Fibroblast of skin of left biceps (primary cell): ENCODE measurements at regions not wholly inside any gene's neighbourhood (a gene's known extent, or its start where the extent isn't known, plus 50 kb on each side); places are given as distances from the start of the nearest gene placed in this dataset.
A peak's percentile ranks its signal among the peaks of the same experiment; 100 is the strongest.
"Not testable (repeated sequence)": the region's sequence is repeated elsewhere in the genome, so short reads cannot be mapped to it uniquely, and the experiment has no call there.

Experiments
- DNase-seq, 2 experiments: peaks; one replicate each; pipeline ENCODE4 v3.0.0-alpha.2; 2013; ENCODE audit warnings: low read depth in 2 of 2

DNA sequence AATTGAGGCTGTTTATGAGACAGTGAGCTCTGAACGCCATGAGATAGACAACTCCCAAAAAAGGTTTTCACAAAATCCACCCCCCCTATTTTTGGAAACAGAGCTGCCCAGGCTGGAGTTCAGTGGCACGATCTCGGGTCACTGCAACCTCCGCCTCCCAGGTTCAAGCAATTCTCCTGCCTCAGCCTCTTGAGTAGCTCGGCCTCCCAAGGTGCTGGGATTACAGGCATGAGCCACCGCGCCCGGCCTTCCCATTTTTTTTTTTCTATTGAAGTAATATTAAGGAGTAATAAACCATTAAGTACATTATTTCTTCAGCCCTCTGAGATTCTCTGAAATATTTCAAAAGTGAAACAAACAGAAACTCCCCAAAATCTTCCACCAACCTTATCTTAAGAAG is 252.8 kb upstream of the NETO1 start:
- no peak for DNase-seq

DNA sequence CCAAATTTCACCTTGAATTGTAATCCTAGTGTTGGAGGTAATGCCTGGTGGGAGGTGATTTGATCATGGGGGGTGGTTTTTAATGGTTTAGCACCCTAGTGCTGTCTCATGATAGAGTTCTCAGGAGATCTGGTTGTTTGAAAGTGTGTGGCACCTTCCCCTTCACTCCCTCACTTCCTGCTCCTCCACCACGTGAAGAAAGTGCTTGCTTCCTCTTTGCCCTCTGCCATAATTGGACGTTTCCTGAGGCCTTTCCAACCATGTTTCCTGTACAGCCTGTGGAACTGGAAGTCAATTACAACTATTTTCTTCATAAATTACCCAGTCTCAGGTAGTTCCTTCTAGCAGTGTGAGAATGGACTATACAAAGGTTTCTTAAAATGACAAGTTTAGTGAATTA is 251.8 kb upstream of the NETO1 start:
- no peak for DNase-seq

DNA sequence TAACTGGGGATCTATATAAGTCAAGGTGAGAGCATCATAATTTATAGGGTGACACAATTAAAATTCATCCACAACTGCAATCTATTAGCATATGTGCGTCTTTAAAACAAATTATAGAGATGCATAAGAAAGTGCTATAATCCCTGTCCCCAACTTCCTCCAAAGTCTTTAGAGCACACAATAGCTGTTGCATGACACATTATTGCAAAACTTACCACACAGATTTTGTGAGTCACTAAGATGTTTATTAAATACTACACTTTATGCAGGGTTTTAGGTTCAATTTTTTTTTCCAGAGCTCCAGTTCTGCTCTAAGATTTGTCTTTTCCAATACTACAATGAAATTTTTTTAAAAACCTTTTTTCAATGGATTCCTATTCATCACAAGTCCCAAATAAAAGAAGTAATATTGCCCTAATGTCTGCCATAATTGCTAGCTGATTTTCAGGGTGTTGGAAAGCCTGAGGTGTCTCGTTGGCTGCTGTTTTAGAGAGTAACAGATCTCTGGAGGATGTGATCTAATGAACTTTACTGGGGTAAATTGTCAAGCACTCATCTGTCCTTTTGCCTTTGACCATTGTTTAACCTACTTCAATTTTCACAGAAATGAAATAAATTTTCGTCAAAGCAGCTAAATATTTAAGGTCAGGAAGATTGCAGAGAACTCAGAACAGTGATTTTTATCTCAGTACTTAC is 250.5 kb upstream of the NETO1 start:
- DNase-seq = no peak

DNA sequence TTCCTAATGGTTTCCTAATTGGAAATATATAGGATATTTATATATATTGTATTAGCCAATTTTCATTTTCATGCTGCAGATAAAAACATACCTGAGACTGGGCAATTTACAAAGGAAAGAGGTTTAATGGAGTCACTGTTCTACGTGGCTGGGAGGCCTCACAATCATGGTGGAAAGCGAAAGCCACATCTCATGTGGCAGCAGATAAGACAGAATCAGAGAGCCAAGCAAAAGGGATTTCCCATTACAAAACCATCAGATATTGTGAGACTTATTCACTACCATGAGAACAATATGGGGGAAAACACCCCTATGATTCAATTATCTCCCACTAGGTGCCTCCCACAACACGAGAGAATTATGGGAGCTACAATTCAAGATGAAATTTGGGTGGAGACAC is 242.5 kb upstream of the NETO1 start:
- no peak for DNase-seq

DNA sequence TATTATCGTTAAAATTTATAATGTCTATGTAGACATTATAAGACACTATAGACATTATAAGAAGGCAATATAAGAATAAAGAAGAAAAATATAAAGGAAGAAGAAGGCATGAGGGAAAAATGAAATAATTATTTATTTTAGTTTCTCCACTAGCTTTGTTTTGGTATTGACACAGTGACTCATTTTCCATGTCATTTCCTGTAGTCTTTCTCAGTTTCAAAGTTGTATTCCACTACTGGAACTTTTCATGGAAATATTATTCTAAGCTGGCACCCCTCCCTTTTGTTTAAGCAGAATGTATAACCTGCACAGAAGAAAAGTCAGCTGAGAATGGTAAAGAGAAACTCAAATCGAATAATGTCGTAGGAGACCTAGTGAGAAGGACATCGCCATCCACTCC is 234.2 kb upstream of the NETO1 start:
- DNase-seq = no peak

DNA sequence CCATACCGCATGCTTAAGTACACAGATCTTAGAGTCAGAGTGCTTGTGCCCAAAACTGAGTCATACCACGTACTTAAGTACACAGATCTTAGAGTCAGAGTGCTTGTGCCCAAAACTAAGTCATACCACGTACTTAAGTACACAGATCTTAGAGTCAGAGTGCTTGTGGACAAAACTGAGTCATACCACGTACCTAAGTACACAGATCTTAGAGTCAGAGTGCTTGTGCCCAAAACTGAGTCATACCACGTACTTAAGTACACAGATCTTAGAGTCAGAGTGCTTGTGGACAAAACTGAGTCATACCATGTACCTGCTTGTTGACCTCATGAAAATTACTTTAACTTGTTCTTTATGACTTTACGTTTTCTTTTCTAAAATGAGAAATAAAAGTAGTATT is 233.7 kb upstream of the NETO1 start:
- not testable (repeated sequence) for DNase-seq

DNA sequence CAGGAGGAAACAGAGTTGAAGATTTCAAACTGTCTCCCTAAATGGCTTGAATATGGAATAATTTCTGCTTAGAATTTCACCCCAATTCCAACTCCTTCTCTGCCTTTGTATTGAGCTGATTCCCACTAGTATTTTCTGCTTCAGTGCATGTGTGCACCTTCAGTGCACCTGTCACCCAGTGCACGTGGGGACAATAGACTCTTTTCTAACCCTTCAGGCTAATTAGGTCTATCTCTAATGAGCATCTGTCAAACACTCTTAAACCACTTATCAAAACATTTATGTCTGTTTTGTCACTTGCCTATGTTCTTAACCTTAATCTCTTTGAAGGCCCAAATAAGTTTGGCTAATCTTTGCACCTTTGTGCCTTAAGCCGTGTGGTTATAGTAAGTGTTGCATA is 232.0 kb upstream of the NETO1 start:
- DNase-seq = no peak

DNA sequence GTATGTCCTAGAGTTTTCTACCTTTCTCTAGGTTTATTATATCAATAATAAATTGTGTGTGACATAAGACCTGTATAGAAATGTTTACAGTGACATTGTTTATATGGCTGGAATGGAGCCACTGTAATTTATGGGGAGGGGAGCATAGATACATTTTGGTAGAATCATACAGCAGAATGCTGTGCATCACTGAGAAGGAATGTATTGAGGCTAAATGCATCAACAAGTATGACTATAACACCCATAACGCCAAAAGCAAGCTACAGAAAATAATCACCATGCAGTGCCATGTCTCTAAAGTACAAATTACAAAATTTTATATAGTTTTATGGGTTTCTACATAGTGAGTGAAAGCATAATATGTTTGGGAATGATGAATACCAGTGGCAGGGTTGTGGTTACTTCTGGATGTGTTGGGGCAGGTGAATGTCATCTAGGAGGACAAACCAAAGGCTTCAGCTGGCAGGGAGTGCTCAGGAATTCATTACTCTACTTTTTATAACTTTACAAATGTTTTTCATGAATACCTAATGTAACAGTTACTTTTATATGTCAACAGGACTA is 226.0 kb upstream of the NETO1 start:
- DNase-seq = no peak

DNA sequence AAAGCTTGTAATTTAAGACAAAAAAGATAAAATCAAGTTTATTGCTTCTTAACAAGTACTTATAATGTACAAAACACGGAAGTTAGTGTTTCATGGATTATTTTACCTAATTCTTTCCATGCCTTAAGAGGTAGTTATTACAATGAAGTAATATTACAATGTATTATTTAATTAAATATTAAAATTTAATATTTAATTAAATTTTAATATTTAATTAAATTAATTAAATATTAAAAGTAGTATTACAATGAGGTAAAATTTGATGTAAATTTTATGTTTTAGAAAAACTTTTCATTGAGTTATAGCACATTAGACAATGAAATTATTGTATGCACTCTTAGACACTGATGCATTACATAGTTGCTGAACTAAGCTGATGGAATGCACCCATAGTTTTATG is 220.7 kb upstream of the NETO1 start:
- DNase-seq = no peak

DNA sequence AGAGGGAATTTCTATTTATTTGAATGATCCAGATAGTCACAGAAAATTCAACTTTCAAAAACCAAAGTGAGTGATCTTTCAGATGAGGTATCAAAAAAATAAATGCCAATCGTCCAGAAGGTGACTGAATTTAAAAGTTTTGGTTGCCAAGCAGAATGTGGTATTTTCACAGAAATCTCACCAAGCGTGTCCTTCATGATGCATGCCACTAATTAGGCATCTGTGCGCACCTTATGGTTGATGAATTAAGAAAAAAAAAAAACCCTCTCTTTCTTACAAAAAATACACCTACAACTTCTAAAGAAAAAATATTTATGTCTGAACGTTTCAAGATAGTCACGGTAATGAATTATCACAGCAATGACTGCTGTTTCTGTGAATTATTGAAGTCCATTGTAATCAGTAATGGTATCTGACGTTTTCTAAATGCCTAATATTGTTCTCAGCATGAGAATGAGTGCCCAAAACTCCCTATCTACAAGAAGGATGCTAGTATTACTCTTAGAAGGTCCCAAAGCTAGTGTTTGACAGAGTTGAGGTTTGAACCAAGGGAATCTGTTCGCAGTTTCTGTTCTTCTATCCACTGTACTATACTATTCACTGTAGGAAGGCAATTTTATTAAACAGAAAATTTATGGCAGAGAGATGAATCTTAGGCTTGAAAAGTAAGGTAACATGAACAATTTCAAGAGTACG is 219.6 kb upstream of the NETO1 start:
- no peak for DNase-seq

DNA sequence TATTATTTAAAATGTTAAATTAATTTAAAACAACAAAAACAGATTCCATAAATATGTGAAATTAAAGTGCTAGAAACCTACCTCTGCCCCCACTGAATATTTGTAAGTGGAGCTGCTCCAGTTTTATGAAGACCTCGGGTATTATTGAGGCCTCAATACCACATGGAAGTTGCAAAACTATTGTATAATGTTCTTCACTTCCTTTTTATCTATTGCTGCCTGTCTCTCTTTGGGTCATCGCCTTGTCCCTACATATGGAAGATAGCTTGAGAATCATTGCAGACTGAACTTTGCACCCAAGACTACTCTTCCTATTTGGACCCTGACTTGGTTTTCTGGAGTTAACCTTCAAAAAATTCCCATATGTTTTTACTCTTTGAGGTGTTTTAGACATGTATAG is 212.1 kb upstream of the NETO1 start:
- no peak for DNase-seq

DNA sequence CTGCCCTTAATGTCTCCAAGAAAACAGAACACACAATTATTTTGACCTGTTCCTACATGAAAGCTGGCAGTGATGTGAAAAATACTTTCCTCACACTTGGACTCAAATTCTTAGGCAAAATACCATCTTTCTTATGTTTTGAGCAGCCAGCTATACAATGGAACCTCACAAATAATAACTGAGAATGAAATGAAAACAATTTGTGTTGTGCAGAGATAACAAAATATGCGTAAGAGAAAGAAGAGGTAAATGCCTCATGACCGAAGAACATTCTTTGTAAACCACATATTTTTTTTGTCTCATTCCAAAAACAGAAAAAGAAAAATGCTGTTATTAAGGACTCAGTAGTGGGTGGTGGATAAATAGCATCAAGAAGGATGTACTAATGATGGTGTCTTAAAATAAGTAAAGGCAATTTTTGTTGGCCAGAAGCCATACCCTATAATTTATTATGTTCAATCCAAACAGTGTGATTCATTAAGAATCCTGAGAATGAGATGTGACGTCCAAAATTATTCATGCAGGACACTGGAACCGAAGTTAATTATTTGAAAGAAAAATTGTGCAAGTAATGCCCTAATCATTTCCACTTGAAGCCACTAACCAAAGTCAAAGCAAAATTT is 193.0 kb upstream of the NETO1 start:
- DNase-seq = peak; percentile 3 to 9

DNA sequence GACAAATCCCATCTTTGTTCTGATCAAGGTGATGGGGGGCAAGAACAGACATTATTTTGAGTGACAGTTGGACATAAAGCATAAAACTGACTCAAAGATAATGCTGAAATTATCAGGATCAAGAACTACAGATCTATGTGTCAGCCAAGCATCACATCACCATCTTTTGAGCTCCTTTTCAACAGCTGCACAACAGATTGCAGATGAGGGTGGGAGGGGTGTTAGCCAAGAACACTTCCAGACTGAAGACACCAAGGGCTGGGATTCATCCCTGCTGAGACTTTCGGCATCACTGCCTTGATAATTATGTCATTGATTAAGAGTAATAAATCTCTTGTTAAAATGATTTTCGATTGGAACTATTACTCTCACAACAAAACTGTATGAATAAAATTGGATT is 191.5 kb upstream of the NETO1 start:
- DNase-seq = no peak

DNA sequence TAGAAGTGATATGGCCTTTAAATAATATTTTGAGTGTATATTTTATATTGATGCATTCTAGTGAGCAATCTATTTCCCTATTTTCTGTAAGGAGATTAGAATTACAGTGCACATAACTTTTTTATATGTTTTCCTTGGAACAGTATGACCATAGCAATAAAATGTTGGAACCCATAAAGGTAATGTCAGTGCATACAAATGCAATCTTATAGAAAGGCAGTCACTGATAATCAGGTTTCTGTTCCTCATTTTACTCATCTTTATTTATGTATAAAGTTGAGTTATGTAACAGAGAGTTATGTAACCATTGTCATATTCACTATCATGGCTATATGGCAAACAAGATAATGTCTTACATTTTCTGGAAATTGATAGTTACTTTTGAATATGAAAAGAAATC is 179.9 kb upstream of the NETO1 start:
- DNase-seq = no peak

DNA sequence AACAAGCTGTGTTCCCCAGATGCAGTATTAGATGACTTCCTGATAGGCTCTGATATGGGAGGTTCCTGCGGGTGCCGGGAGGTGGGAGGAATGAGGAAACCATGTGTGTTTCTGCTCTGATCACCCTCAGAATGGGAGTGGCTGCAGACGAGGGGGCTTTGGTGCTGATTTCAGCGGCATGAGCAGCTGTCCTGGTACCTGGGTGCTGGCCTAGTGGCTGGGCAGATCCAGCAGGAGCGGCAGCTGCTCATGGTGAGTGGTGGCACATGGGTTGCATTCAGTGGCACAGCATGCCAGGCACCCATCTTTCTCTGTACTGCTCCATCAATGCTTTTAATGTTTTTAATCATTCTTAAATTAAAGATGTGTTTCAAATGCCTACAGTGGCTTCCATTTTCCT is 177.2 kb upstream of the NETO1 start:
- DNase-seq = no peak

DNA sequence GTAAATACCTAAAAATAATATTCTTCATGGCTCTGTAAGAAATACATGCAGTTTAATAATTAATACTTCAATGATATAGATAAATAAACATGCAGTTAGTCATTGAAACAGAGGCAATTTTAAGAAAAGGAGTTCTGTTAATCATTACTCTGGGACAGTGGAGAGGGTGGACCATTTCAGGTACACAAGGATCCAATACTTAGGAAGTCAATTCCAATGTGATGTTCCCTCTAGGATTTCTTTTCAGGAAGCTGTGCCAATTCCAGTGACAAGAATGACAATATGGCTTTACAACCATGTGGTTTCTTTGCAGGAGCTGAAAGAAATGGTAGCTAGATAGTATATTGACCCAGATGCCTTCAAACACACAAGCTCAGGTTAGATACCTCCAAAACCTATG is 175.8 kb upstream of the NETO1 start:
- no peak for DNase-seq

DNA sequence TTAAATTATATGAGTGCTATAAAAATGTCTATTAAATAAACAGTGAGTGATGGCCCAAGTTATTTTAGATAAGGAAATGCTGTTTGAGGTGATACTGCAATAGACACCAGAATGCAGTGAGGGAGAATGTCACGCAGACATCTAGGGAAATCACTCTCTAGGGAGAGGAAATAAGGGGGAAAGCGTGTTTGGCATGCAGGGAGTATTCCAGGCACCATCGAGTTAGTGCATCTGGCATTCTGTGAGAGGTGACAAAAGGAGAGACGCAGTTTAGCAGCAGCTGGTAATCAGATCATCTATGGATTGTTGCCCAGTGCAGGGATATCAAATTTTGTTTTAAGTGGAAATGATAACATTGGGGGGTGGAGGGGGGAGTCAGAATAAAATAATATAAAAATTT is 175.4 kb upstream of the NETO1 start:
- DNase-seq = no peak

DNA sequence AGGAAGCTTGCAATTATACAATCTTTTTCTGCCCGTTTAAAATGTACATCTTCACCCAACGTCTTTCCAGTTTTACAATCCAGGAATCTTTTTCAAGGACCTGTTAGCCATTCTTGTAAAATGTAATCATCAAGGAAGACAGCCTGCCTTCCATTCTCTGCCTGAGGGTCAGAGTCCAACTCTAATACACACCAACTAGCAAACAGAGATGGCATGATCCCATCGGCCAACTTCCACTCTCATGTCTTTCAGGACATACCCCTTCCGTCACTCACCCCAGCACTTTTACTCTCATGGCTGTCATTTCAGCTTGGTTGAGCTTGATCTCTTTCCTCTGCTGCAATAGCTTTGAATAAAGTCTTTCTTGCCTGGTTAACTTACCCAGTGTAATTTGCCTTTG is 172.5 kb upstream of the NETO1 start:
- DNase-seq = no peak

DNA sequence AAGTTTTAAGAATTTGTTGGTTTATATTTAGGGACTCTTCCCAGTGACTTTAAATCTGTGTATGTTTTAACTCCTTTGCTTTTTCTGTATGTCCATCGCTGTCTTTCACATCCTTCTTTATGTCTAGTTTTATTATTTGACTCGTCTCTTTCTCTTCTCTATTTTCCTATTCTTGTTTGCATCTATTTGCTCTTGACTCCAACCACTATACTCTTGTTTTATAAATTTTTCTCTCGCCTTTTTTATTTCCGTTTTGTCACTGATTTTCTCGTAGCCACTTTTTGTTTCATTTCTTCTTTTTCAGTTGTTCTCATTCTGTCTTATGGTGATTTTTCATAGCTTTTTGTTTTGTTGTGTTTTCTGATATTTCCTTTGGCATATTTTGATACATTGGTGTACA is 170.5 kb upstream of the NETO1 start:
- DNase-seq = no peak

DNA sequence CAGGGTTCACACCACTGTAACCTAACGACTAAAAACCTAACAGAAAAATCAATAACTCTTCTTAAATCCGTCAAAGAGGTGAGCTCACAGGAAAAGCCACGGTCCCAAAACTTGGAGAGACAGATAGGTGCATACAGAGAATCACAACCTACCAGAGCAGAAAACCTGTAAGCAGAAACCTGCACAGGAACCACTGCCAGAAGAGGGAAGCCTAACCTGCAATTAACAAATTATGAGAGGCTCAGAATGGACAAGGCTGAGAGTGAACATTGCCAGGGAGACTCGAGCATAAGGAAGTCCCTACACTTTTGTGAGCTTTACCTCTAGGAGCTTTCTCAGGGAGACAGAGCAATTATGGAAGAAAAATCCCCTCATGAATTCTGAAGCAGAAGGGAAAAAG is 156.2 kb upstream of the NETO1 start:
- no peak for DNase-seq

DNA sequence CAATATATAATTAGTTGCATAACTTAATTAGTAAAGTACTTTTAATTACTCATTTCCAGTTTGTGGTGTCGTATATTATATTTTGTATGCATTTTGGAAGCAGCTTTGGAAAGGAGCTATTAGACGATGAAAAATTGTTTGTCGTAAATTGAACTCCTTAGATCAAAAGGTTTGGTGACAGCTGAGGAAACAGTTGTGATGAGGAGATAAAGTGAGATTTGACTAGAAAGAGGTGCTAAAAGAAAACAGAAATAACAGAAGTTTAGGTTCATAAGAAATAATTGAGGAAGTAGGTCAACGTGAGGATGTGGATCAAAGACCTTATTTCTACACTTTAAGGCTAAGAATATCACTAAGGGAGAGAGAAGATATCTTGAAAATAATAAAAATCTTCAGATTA is 141.9 kb upstream of the NETO1 start:
- DNase-seq = no peak

DNA sequence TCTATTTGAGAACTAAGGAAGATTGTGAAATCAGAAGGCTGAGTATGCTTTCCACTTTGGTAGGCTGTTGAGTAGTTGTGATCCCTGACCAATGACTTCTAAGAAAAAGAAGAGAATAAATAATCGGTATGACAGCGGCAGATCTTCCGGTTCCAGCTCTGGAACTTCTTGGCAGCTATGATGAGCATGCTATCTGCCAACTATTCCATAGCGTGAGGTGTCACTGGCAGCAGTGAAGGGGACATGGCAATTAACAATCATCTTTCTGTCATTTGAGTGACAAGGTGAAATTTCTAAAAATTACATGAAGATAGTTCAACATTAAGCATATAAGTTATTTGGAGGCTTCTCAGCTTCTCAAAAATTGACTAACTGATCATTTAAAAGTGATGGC is 140.1 kb upstream of the NETO1 start:
- no peak for DNase-seq
